ENCODE measurements at regions not wholly inside any gene's neighbourhood (a gene's known extent, or its start where the extent isn't known, plus 50 kb on each side); places are given as distances from the start of the nearest gene placed in this dataset.

DNA sequence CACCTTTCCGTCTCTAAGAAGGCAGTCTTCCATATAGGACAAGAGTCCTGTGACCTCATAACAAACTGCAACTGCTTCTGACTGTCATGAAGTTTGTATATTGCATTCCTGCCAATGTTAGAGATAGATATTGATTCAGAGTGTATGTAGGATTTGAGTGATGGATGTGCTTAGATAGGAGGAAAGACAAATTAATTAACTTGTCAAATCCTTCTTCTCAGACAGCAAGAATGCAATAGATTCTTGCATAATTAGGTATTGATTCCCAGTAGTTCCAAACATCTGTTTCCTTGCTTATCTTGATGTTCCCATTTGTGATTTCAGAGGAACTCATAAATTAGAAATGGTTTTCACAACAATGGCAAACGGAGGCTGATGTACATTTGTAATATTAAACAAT is 555.3 kb downstream of the TRAM1L1 start:
- no peaks in the 10 kb centered on the region for H3K79me2 ChIP-seq
- H3K27ac ChIP-seq: no peak overlapping the region
- 37% methylated on average over 2 of the region's 2 CpGs for WGBS (ENCODE audit: low lambda C conversion rate, missing lambda C conversion rate)
- TF ChIP-seq EZH2 (IDR thresholded peaks at IDR 0.05; ENCODE audit: borderline replicate concordance) (no peak), EZH2phosphoT487 (IDR thresholded peaks at IDR 0.05; ENCODE audit: low read depth, severe bottlenecking, unreplicated experiment) (no peak)
- TF ChIP-seq, protein P1, sequence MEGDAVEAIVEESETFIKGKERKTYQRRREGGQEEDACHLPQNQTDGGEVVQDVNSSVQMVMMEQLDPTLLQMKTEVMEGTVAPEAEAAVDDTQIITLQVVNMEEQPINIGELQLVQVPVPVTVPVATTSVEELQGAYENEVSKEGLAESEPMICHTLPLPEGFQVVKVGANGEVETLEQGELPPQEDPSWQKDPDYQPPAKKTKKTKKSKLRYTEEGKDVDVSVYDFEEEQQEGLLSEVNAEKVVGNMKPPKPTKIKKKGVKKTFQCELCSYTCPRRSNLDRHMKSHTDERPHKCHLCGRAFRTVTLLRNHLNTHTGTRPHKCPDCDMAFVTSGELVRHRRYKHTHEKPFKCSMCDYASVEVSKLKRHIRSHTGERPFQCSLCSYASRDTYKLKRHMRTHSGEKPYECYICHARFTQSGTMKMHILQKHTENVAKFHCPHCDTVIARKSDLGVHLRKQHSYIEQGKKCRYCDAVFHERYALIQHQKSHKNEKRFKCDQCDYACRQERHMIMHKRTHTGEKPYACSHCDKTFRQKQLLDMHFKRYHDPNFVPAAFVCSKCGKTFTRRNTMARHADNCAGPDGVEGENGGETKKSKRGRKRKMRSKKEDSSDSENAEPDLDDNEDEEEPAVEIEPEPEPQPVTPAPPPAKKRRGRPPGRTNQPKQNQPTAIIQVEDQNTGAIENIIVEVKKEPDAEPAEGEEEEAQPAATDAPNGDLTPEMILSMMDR (IDR thresholded peaks at IDR 0.05; ENCODE audit: poor library complexity): no peak
- DNase-seq (ENCODE audit: low spot score): no peak
- H3K9me2 ChIP-seq (replicated peaks; ENCODE audit: insufficient read depth): no peaks in the 10 kb centered on the region
- no peaks in the 10 kb centered on the region for H3K9me3 ChIP-seq (ENCODE audit: low read depth)
- H3K4me1 ChIP-seq (ENCODE audit: insufficient read depth): no peaks in the 10 kb centered on the region
- H3K4me3 ChIP-seq: no peak overlapping the region
- H3K36me3 ChIP-seq (replicated peaks; ENCODE audit: insufficient read depth, low read depth): no peaks in the 10 kb centered on the region
- H4K20me1 ChIP-seq (ENCODE audit: insufficient read depth, poor library complexity, severe bottlenecking): no peaks in the 10 kb centered on the region
- H3K4me2 ChIP-seq: no peak overlapping the region
- H2AFZ ChIP-seq: no peak overlapping the region
- no peaks in the 10 kb centered on the region for H3K27me3 ChIP-seq

DNA sequence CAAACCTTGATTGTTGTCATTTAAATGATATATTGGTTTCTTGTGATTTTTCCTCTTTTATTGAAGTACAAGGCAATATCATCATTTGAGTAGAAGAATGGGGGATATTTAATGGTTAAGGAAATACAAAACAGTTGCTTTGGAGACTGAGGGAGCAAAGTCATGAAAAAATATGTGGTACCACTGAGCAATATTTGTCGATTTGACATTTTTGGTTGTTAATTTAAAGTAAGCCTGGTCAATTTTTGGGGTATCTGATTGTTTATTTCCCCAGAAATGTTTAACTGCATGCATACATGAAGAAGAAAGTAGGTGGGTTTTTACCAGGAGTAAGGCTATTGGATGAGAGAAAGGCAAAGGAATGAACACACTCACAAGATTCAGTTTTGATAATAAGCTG is 556.2 kb downstream of the TRAM1L1 start:
- TF ChIP-seq EZH2 (IDR thresholded peaks at IDR 0.05; ENCODE audit: borderline replicate concordance) (no peak), EZH2phosphoT487 (IDR thresholded peaks at IDR 0.05; ENCODE audit: low read depth, severe bottlenecking, unreplicated experiment) (no peak)
- TF ChIP-seq, protein P1 (IDR thresholded peaks at IDR 0.05; ENCODE audit: poor library complexity): no peak
- WGBS (ENCODE audit: low lambda C conversion rate, missing lambda C conversion rate): 97% methylated on average over 1 of the region's 1 CpG

DNA sequence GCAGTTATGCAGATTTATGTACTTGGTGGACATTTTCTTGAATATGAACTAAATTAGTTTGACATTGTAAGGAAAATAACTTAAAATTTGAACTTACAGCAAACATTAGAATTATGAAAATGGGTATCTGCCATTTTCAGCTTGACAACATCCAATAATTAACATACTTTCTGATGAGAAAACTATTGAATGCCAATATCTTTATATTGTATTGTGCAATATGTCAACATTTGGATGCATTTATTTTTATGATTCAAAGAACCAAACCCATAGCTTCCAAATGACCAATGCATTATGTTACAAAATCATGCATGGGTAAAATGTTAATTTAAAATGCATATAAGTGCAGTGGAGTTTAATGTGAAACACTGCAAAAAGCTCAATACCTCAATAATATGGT is 562.5 kb downstream of the TRAM1L1 start:
- Histone ChIP-seq H3K4me3 (no peak overlapping the region), H4K20me1 (ENCODE audit: insufficient read depth, poor library complexity, severe bottlenecking) (no peaks in the 10 kb centered on the region), H3K79me2 (no peaks in the 10 kb centered on the region), H3K4me2 (no peak overlapping the region), H3K27ac (no peak overlapping the region), H3K27me3 (no peaks in the 10 kb centered on the region), H2AFZ (no peak overlapping the region), H3K9me2 (replicated peaks; ENCODE audit: insufficient read depth) (no peaks in the 10 kb centered on the region), H3K36me3 (replicated peaks; ENCODE audit: insufficient read depth, low read depth) (no peaks in the 10 kb centered on the region), H3K4me1 (ENCODE audit: insufficient read depth) (no peaks in the 10 kb centered on the region), H3K9me3 (ENCODE audit: low read depth) (no peaks in the 10 kb centered on the region)
- no peak for DNase-seq (ENCODE audit: low spot score)
- TF ChIP-seq, protein P1 (IDR thresholded peaks at IDR 0.05; ENCODE audit: poor library complexity): no peak
- TF ChIP-seq EZH2 (IDR thresholded peaks at IDR 0.05; ENCODE audit: borderline replicate concordance) (no peak), EZH2phosphoT487 (IDR thresholded peaks at IDR 0.05; ENCODE audit: low read depth, severe bottlenecking, unreplicated experiment) (no peak)

More for the DNA sequence above, 556.2 kb downstream of the TRAM1L1 start:
- no peak overlapping the region for H2AFZ ChIP-seq
- no peak for DNase-seq (ENCODE audit: low spot score)
- H3K27ac ChIP-seq: no peak overlapping the region
- H4K20me1 ChIP-seq (ENCODE audit: insufficient read depth, poor library complexity, severe bottlenecking): no peaks in the 10 kb centered on the region
- H3K9me2 ChIP-seq (replicated peaks; ENCODE audit: insufficient read depth): no peaks in the 10 kb centered on the region
- no peaks in the 10 kb centered on the region for H3K9me3 ChIP-seq (ENCODE audit: low read depth)
- H3K79me2 ChIP-seq: no peaks in the 10 kb centered on the region
- no peak overlapping the region for H3K4me2 ChIP-seq
- H3K4me3 ChIP-seq: no peak overlapping the region
- no peaks in the 10 kb centered on the region for H3K4me1 ChIP-seq (ENCODE audit: insufficient read depth)
- no peaks in the 10 kb centered on the region for H3K27me3 ChIP-seq
- H3K36me3 ChIP-seq (replicated peaks; ENCODE audit: insufficient read depth, low read depth): no peaks in the 10 kb centered on the region

DNA sequence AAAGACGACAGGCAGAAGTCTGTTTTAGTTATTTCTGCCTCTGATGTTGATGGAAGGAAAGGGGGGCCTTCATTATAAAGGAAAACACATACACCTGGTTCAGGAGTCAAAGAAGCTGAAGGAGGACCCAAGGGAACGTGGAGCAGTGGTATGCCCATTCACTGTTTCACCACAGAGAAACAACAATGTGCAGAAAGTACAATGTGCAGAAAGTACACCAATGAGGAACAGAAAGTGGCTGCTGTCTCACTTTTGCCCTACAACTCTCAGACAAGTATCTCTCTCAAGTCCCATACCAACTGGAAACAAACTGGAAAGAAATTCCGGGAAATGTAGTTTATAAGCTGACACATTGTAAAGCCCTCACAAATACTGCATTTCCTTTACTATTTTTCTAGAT is 564.5 kb downstream of the TRAM1L1 start:
- Histone ChIP-seq H3K9me2 (replicated peaks; ENCODE audit: insufficient read depth) (no peaks in the 10 kb centered on the region), H3K4me1 (ENCODE audit: insufficient read depth) (no peaks in the 10 kb centered on the region), H3K27ac (no peak overlapping the region), H3K79me2 (no peaks in the 10 kb centered on the region), H3K36me3 (replicated peaks; ENCODE audit: insufficient read depth, low read depth) (no peaks in the 10 kb centered on the region), H3K9me3 (ENCODE audit: low read depth) (no peaks in the 10 kb centered on the region), H3K4me2 (no peak overlapping the region), H2AFZ (no peak overlapping the region), H3K4me3 (no peak overlapping the region), H3K27me3 (no peaks in the 10 kb centered on the region), H4K20me1 (ENCODE audit: insufficient read depth, poor library complexity, severe bottlenecking) (no peaks in the 10 kb centered on the region)
- DNase-seq (ENCODE audit: low spot score): no peak
- no peak for TF ChIP-seq EZH2 (IDR thresholded peaks at IDR 0.05; ENCODE audit: borderline replicate concordance)
- no peak for TF ChIP-seq EZH2phosphoT487 (IDR thresholded peaks at IDR 0.05; ENCODE audit: low read depth, severe bottlenecking, unreplicated experiment)
- TF ChIP-seq, protein P1 (IDR thresholded peaks at IDR 0.05; ENCODE audit: poor library complexity): no peak
- 86% methylated on average over 3 of the region's 3 CpGs for WGBS (ENCODE audit: low lambda C conversion rate, missing lambda C conversion rate)

Measured in hepatocyte (in vitro differentiated cells).